OCI-LY1 (cell line): ENCODE measurements at regions not wholly inside any gene's neighbourhood (a gene's known extent, or its start where the extent isn't known, plus 50 kb on each side); places are given as distances from the start of the nearest gene placed in this dataset.

Experiments used
- H2AFZ ChIP-seq: fragments of 200-600 bp; sonication (generic), shearing (Covaris generic); 2 replicates; pipeline ENCODE4 v1.6.0; 2014; ENCODE audit warnings: antibody characterized with exemption, mild to moderate bottlenecking, low read length
- H3F3A ChIP-seq: fragments of 200-600 bp; sonication (generic), shearing (Covaris generic); 2 replicates; pipeline ENCODE4 v1.6.0; 2014; ENCODE audit warnings: mild to moderate bottlenecking, antibody characterized with exemption, low read length, moderate library complexity; ENCODE audit not compliant: insufficient read depth
- H3K27ac ChIP-seq: fragments of 200-600 bp; sonication (generic); 2 replicates; pipeline ENCODE4 v1.5.1; 2014; ENCODE audit warnings: low read length, mixed run types, mild to moderate bottlenecking, low read depth; ENCODE audit not compliant: poor library complexity, severe bottlenecking
- H3K27me3 ChIP-seq: fragments of 200-600 bp; sonication (generic); 2 replicates; pipeline ENCODE4 v1.6.0; 2014; ENCODE audit warnings: antibody characterized with exemption, mild to moderate bottlenecking, low read length, moderate library complexity; ENCODE audit not compliant: insufficient read depth
- H3K36me3 ChIP-seq: fragments of 200-600 bp; sonication (generic); 2 replicates; pipeline ENCODE4 v1.6.1; 2014; ENCODE audit warnings: mild to moderate bottlenecking, antibody characterized with exemption, low read length, moderate library complexity, mixed read lengths; ENCODE audit not compliant: insufficient read depth
- H3K4me1 ChIP-seq: fragments of 200-600 bp; sonication (generic); 2 replicates; pipeline ENCODE4 v1.5.1; 2014; ENCODE audit warnings: mild to moderate bottlenecking, low read length, moderate library complexity; ENCODE audit not compliant: insufficient read depth, severe bottlenecking
- H3K4me2 ChIP-seq: fragments of 200-600 bp; sonication (generic), shearing (Covaris generic); 2 replicates; pipeline ENCODE4 v1.6.1; 2014; ENCODE audit warnings: low read length
- H3K4me3 ChIP-seq: fragments of 200-600 bp; sonication (generic); 2 replicates; pipeline ENCODE4 v1.5.1; 2014; ENCODE audit warnings: low read length, low read depth, mild to moderate bottlenecking, mixed read lengths; ENCODE audit not compliant: poor library complexity, severe bottlenecking
- H3K79me2 ChIP-seq: fragments of 200-600 bp; shearing (Covaris generic); 2 replicates; pipeline ENCODE4 v1.6.1; 2016; ENCODE audit warnings: mixed run types, low read length, mixed read lengths; ENCODE audit not compliant: insufficient read depth
- H3K9ac ChIP-seq: fragments of 200-600 bp; sonication (generic), shearing (Covaris generic); 2 replicates; pipeline ENCODE4 v1.6.1; 2014; ENCODE audit warnings: mild to moderate bottlenecking, low read length, mixed read lengths
- H3K9me2 ChIP-seq: fragments of 200-600 bp; sonication (generic), shearing (Covaris generic); 2 replicates; pipeline ENCODE4 v1.6.1; 2014; ENCODE audit warnings: low read depth, mild to moderate bottlenecking, low read length, mixed read lengths
- H3K9me3 ChIP-seq: fragments of 200-600 bp; shearing (Covaris generic); 2 replicates; pipeline ENCODE4 v1.6.1; 2014; ENCODE audit warnings: low read length, mixed read lengths
- H4K20me1 ChIP-seq: fragments of 200-600 bp; sonication (generic), shearing (Covaris generic); 2 replicates; pipeline ENCODE4 v1.6.0; 2016; ENCODE audit warnings: mild to moderate bottlenecking, low read length; ENCODE audit not compliant: insufficient read depth
- EZH2 ChIP-seq: fragments of 200-600 bp; sonication (generic), shearing (Covaris generic); IDR thresholded peaks from 2 replicates; pipeline ENCODE4 v1.8.0; 2017; ENCODE audit warnings: borderline replicate concordance, mixed run types, mild to moderate bottlenecking, antibody characterized with exemption, low read length, moderate library complexity, mixed read lengths
- TF ChIP-seq, protein P1 (sequence below): fragments of 200-600 bp; sonication (generic), shearing (Covaris generic); IDR thresholded peaks from 2 replicates; pipeline ENCODE4 v1.5.1; 2017; ENCODE audit warnings: mild to moderate bottlenecking, antibody characterized with exemption, low read length, moderate library complexity, mixed read lengths

DNA sequence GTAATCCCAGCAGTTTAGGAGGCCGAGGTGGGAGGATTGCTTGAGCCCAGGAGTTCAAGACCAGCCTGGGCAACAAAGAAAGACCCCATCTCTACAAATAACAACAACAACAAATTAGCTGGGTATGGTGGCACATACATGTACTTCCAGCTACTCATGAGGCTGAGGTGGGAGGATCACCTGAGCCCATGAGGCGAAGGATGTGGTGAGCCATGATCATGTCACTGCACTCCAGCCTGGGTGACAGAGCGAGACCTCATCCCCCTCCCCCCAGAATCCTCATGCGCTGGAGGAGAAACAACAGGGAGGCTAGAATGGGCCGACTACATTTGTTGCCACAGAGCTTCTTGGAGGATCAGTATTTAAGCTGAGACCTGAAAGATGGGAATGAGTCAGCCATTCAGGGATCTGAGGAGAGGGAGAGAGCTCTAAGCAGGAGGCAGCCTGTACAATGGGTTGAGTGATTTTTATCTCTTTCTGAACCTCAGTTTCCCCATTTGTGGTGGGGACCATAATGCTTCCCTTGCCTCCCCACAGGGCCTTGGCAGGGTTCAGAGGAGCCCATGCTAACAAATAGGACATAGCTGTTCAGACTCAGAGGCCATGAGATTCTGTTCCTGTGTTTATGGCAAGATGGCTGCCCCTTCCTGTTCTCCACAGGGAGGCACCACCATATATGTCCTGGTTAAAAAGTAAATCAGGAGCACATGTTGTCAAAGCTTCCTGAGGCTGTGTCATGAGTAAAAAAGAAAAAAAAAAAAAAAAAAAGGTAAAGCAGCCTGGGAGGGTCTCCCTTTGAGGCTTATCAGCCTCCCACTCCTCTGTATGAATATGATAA, 131.4 kb upstream of the HAAO start:
- Histone ChIP-seq H4K20me1 (no peaks in the 10 kb centered on the region), H3K27me3 (peaks cover 6% of the 10 kb centered on the region; the same call in 1 of the 2 replicates), H2AFZ (no peak overlapping the region), H3K4me2 (no peak overlapping the region), H3K9ac (no peak overlapping the region), H3F3A (no peaks in the 10 kb centered on the region), H3K27ac (no peak overlapping the region), H3K4me3 (no peak overlapping the region), H3K4me1 (no peaks in the 10 kb centered on the region), H3K36me3 (no peaks in the 10 kb centered on the region), H3K79me2 (no peaks in the 10 kb centered on the region), H3K9me2 (no peaks in the 10 kb centered on the region), H3K9me3 (no peaks in the 10 kb centered on the region)
- TF ChIP-seq, protein P1, sequence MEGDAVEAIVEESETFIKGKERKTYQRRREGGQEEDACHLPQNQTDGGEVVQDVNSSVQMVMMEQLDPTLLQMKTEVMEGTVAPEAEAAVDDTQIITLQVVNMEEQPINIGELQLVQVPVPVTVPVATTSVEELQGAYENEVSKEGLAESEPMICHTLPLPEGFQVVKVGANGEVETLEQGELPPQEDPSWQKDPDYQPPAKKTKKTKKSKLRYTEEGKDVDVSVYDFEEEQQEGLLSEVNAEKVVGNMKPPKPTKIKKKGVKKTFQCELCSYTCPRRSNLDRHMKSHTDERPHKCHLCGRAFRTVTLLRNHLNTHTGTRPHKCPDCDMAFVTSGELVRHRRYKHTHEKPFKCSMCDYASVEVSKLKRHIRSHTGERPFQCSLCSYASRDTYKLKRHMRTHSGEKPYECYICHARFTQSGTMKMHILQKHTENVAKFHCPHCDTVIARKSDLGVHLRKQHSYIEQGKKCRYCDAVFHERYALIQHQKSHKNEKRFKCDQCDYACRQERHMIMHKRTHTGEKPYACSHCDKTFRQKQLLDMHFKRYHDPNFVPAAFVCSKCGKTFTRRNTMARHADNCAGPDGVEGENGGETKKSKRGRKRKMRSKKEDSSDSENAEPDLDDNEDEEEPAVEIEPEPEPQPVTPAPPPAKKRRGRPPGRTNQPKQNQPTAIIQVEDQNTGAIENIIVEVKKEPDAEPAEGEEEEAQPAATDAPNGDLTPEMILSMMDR: no peak
- TF ChIP-seq EZH2: no peak

DNA sequence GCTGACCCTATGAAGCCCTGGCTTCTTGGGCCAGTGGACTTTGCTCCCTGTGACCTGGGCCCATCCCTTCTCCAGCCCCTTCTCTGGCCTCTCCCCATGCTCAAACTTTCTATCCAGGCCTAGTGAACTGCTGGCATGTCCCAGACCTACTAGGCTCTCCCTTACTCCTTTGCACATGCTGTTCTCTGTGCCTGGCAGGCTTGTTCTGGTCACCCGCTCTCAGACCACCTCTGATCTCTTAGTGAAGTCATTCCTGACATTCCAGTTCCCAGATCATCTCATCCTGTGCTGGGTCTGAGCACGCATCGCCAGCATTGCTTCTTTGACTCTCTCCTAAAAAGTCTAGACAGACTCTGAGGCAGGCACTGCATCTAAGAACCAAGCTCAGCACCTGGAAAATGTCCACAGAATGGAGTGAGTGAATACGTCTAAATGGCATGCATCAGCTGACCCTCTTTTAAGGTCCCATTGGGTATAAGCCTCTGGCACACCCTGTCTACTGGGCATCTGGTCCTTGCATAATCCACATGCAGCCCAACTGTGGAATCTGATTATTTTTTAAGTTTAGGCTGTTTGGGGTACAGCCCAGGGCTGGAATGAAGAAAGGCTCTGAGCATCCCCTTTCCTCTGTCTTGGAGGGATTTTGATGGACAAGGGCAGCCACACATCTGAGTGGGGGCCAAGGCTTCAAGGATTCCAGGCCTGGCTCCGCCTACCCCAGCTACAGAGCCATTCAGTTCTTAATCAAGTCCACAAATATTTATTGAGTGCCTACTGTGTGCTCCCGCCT, 130.6 kb upstream of the HAAO start:
- Histone ChIP-seq H3K79me2 (no peaks in the 10 kb centered on the region), H3K36me3 (no peaks in the 10 kb centered on the region), H3K27ac (no peak overlapping the region), H4K20me1 (no peaks in the 10 kb centered on the region), H3K9me3 (no peaks in the 10 kb centered on the region), H2AFZ (no peak overlapping the region), H3K4me1 (no peaks in the 10 kb centered on the region), H3K4me3 (no peak overlapping the region), H3K4me2 (no peak overlapping the region), H3K27me3 (peaks cover 10% of the 10 kb centered on the region), H3F3A (no peaks in the 10 kb centered on the region), H3K9ac (no peak overlapping the region), H3K9me2 (no peaks in the 10 kb centered on the region)
- TF ChIP-seq EZH2: no peak
- TF ChIP-seq, protein P1: no peak

DNA sequence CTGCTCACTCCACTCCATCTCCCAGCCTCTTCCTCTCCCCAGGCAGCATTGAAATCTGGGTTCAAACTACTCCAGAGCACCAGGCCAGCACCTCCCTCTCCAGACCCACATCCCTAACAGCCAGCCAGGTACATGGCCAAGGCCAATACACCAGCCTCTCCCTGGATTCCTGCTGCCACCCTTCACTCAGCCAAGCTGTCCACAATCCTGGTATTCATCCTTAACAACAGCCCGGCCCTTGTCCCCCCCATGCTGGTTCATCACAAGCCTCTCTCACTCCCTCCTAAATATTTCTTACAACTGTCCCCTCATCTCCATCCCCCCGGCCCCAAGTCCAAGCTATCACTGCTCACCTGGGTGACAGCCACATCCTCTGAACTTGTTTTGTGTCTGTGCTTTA, 129.9 kb upstream of the HAAO start:
- no peaks in the 10 kb centered on the region for H3F3A ChIP-seq
- no peaks in the 10 kb centered on the region for H4K20me1 ChIP-seq
- no peaks in the 10 kb centered on the region for H3K9me3 ChIP-seq
- H3K9me2 ChIP-seq: no peaks in the 10 kb centered on the region
- H3K9ac ChIP-seq: no peak overlapping the region
- no peak overlapping the region for H3K27ac ChIP-seq
- peaks cover 10% of the 10 kb centered on the region for H3K27me3 ChIP-seq
- TF ChIP-seq, protein P1: no peak
- TF ChIP-seq EZH2: no peak
- no peaks in the 10 kb centered on the region for H3K36me3 ChIP-seq
- no peak overlapping the region for H3K4me2 ChIP-seq
- H3K4me1 ChIP-seq: no peaks in the 10 kb centered on the region
- H3K4me3 ChIP-seq: no peak overlapping the region
- no peaks in the 10 kb centered on the region for H3K79me2 ChIP-seq
- H2AFZ ChIP-seq: no peak overlapping the region
